ENCODE measurements at regions not wholly inside any gene's neighbourhood (a gene's known extent, or its start where the extent isn't known, plus 50 kb on each side); places are given as distances from the start of the nearest gene placed in this dataset.

DNA sequence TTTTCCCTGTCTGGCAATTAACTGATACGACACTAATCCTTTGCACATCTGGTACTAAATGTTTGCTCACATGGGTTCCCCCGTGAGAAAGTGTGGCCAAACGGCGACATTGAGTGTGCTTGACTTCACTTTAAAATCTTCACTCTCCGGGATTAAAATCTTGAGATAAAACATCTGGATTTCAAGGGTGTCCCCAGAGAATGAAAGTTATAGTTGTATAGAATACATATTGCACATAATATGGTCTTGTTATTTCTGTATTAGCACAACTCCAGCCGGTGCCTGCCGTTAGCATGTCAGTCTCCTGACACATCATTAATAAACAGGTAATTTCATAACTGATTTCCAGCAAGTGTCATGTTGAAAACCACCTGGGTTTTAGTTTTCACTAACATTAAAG, 749.0 kb upstream of the SOX9 start:
- TF ChIP-seq CTCF (IDR thresholded peaks at IDR 0.05) (no peak), POLR2A (IDR thresholded peaks at IDR 0.05) (no peak)
